ENCODE measurements at regions not wholly inside any gene's neighbourhood (a gene's known extent, or its start where the extent isn't known, plus 50 kb on each side); places are given as distances from the start of the nearest gene placed in this dataset.

DNA sequence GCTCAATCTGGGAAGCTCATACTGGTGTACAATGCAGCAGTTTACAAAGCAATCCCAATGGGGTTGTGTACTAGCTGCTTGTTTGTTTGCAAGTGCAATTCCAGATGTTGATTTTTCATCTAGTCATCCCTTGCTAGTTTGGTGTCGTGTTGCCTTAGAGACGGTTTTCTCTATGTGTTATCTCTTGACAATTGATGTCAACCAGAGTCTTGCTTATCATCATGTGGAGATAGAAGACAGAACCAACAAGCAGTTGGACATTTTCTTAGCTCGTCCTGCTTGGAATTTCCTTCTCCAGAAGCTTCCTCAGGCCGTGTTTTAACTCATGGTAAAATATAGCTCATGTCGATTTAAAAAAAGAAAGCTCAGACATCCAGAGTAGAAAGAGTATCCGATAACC, 262.0 kb upstream of the KCNH8 start:
- Histone ChIP-seq H3K36me3 (replicated peaks in 1 of 2) (no peaks in the 10 kb centered on the region), H3K27ac (no peak overlapping the region), H3K27me3 (no peaks in the 10 kb centered on the region), H3K4me3 (no peak overlapping the region), H3K4me1 (replicated peaks in 1 of 2) (no peaks in the 10 kb centered on the region), H3K9me3 (replicated peaks in 1 of 3) (no peaks in the 10 kb centered on the region)
- intact Hi-C loops (cut with DNase I): no loop called here
- DNase-seq: no peak
- 58 to 63% (median 60%) methylated on average over 6 of the region's 6 CpGs for WGBS, 4 donors
- TF ChIP-seq, protein P1, sequence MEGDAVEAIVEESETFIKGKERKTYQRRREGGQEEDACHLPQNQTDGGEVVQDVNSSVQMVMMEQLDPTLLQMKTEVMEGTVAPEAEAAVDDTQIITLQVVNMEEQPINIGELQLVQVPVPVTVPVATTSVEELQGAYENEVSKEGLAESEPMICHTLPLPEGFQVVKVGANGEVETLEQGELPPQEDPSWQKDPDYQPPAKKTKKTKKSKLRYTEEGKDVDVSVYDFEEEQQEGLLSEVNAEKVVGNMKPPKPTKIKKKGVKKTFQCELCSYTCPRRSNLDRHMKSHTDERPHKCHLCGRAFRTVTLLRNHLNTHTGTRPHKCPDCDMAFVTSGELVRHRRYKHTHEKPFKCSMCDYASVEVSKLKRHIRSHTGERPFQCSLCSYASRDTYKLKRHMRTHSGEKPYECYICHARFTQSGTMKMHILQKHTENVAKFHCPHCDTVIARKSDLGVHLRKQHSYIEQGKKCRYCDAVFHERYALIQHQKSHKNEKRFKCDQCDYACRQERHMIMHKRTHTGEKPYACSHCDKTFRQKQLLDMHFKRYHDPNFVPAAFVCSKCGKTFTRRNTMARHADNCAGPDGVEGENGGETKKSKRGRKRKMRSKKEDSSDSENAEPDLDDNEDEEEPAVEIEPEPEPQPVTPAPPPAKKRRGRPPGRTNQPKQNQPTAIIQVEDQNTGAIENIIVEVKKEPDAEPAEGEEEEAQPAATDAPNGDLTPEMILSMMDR (IDR thresholded peaks at IDR 0.05): no peak
- TF ChIP-seq POLR2A (IDR thresholded peaks at IDR 0.05): no peak

DNA sequence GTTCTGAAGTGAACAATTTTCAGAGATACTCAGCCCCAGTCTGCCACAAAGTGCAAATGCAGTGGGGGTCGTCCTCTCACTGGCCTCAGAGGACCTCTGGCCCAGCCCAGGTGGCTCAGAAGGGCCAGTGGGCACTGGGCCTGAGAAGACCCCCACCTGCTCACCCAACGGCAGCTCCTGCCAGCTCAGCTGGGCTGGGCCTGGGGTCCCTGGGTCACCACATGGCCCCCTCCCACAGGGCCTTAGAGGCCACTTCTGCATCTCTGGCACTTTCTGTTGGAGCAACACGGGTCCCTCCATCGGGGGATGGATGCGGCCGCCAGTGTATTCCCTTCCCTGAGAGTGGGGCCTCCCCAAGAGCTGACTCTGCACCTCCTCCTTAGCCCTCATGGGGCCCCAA, 262.7 kb upstream of the KCNH8 start:
- H3K27ac ChIP-seq: no peak overlapping the region
- H3K4me1 ChIP-seq (replicated peaks in 1 of 2): no peaks in the 10 kb centered on the region
- H3K27me3 ChIP-seq: no peaks in the 10 kb centered on the region
- no peaks in the 10 kb centered on the region for H3K9me3 ChIP-seq (replicated peaks in 1 of 3)
- no peak overlapping the region for H3K4me3 ChIP-seq
- intact Hi-C loops (cut with DNase I): no loop called here
- H3K36me3 ChIP-seq (replicated peaks in 1 of 2): no peaks in the 10 kb centered on the region
- DNase-seq: no peak
- 87 to 100% (median 92%) methylated on average over 4 to 6 of the region's 6 CpGs for WGBS, 4 donors
- TF ChIP-seq, protein P1 (IDR thresholded peaks at IDR 0.05): no peak
- no peak for TF ChIP-seq POLR2A (IDR thresholded peaks at IDR 0.05)

DNA sequence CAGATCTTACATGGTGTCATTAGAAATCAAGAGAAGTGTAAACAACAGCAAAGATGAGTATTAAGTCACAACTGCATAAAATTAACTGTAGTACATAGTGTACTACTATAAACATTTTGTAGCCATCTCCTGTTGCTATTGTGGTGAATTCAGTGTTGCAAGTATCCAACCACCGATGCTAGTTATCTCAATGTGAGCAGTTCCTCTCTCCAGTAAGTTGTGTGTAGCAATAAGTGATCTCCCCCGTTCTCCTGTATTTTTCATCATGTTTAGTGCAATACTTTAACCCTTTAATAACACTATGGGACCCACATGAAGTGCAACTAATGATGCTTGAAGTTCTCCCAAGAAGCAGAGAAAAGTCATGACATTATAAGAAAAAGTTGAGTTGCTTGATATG, 264.7 kb upstream of the KCNH8 start:
- no peaks in the 10 kb centered on the region for H3K27me3 ChIP-seq
- intact Hi-C loops (cut with DNase I): no loop called here
- WGBS, 4 donors: 38 to 50% (median 42%) methylated on average over 2 of the region's 2 CpGs

DNA sequence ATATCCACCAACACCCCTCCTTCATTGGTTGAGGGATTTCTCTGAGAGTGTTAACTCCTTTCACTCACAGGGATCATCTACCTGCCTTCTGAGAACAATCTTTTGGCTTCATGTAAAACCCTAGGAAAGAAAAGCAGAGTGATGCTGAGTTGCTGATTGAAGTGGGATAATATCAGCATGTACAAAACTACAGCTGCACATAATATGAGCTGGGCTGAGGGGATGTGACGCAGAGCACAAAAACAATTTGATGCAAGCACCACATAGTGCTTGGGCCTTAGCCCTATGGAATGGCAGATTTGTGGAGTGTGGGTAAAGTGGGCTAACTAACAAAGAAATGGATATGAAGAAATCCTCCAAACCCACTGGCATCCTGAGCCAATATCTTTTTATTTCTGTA, 267.6 kb upstream of the KCNH8 start:
- 55 to 89% (median 81%) methylated on average over 1 of the region's 1 CpG for WGBS, 4 donors

More for the DNA sequence above, 264.7 kb upstream of the KCNH8 start:
- H3K9me3 ChIP-seq (replicated peaks in 1 of 3): no peaks in the 10 kb centered on the region
- H3K36me3 ChIP-seq (replicated peaks in 1 of 2): no peaks in the 10 kb centered on the region
- DNase-seq: no peak
- no peak overlapping the region for H3K4me3 ChIP-seq
- H3K4me1 ChIP-seq (replicated peaks in 1 of 2): no peaks in the 10 kb centered on the region
- TF ChIP-seq POLR2A (IDR thresholded peaks at IDR 0.05): no peak
- TF ChIP-seq, protein P1 (IDR thresholded peaks at IDR 0.05): no peak
- no peak overlapping the region for H3K27ac ChIP-seq

More for the DNA sequence above, 267.6 kb upstream of the KCNH8 start:
- no peaks in the 10 kb centered on the region for H3K9me3 ChIP-seq (replicated peaks in 1 of 3)
- intact Hi-C loops (cut with DNase I): no loop called here
- no peaks in the 10 kb centered on the region for H3K36me3 ChIP-seq (replicated peaks in 1 of 2)
- no peak for DNase-seq
- no peak overlapping the region for H3K27ac ChIP-seq
- no peak for TF ChIP-seq POLR2A (IDR thresholded peaks at IDR 0.05)
- TF ChIP-seq, protein P1 (IDR thresholded peaks at IDR 0.05): no peak
- H3K27me3 ChIP-seq: no peaks in the 10 kb centered on the region
- H3K4me1 ChIP-seq (replicated peaks in 1 of 2): no peaks in the 10 kb centered on the region
- no peak overlapping the region for H3K4me3 ChIP-seq

Measured in adrenal gland (tissue), 9 donors.